ENCODE measurements at regions not wholly inside any gene's neighbourhood (a gene's known extent, or its start where the extent isn't known, plus 50 kb on each side); places are given as distances from the start of the nearest gene placed in this dataset.

- TF ChIP-seq EZH2 (IDR thresholded peaks at IDR 0.05) = no peak
- no peak for TF ChIP-seq POLR2AphosphoS5 (IDR thresholded peaks at IDR 0.05; ENCODE audit: borderline replicate concordance, low read depth, low read length)
- no peak for TF ChIP-seq FOXP2 (optimal IDR thresholded peaks at IDR 0.05; ENCODE audit: control extremely low read depth, extremely low read length, insufficient read depth)
Observed at GRCh38 chr1:172845371-172845770, 186.5 kb downstream of the FASLG start.

Measured in SK-N-MC (cell line).